H1 (cell line): ENCODE measurements at regions not wholly inside any gene's neighbourhood (a gene's known extent, or its start where the extent isn't known, plus 50 kb on each side); places are given as distances from the start of the nearest gene placed in this dataset.

Experiments
- CTCF ChIA-PET: fragments of 300-600 bp; sonication (Branson Sonifier 250); formaldehyde crosslinking; loops from one replicate; lab custom pipeline; 2021; ENCODE audit not compliant: partially characterized antibody; lab: Charles Lee
- POLR2A ChIA-PET: fragments of 300-600 bp; sonication (Branson Sonifier 250); formaldehyde crosslinking; loops from one replicate; lab custom pipeline; 2021; ENCODE audit warnings: inconsistent platforms; ENCODE audit not compliant: partially characterized antibody; lab: Charles Lee
- DNase-seq, 2 experiments: peaks; one replicate each; pipeline versions ENCODE4 v3.0.0 to v3.0.0-alpha.2; 2010 to 2022; ENCODE audit warnings: low spot score in 2 of 2, low read depth in 1 of 2, mixed read lengths in 1 of 2
- FAIRE-seq: peaks from 2 replicates; lab custom pipeline; 2011; peaks lifted over from hg19 to GRCh38; lab: Jason Lieb, UNC
- H2AFZ ChIP-seq: 2 replicates; pipeline ENCODE4 v1.8.1; 2012; ENCODE audit warnings: low read length, inconsistent platforms
- H2AK5ac ChIP-seq: 2 replicates; pipeline ENCODE4 v1.6.1; 2013; ENCODE audit warnings: low read depth, low read length
- H2BK120ac ChIP-seq: replicated peaks from 2 replicates; pipeline ENCODE3; 2013; ENCODE audit warnings: low read depth, low read length, inconsistent platforms
- H2BK12ac ChIP-seq: 2 replicates; pipeline ENCODE4 v1.6.1; 2013; ENCODE audit warnings: low read depth, low read length
- H2BK15ac ChIP-seq: 2 replicates; pipeline ENCODE4 v1.6.1; 2013; ENCODE audit warnings: low read length
- H2BK20ac ChIP-seq: 2 replicates; pipeline ENCODE4 v1.6.1; 2013; ENCODE audit warnings: low read length
- H2BK5ac ChIP-seq: 2 replicates; pipeline ENCODE4 v1.6.1; 2013; ENCODE audit warnings: low read depth, low read length
- H3K14ac ChIP-seq: 2 replicates; pipeline ENCODE4 v1.6.1; 2013; ENCODE audit warnings: inconsistent platforms; ENCODE audit not compliant: insufficient read length
- H3K18ac ChIP-seq: 2 replicates; pipeline ENCODE4 v1.6.1; 2013; ENCODE audit warnings: low read length; ENCODE audit errors: extremely low read depth
- H3K23ac ChIP-seq: 2 replicates; pipeline ENCODE4 v1.6.1; 2013; ENCODE audit warnings: inconsistent platforms; ENCODE audit not compliant: insufficient read length
- H3K23me2 ChIP-seq: 2 replicates; pipeline ENCODE4 v1.6.1; 2013; ENCODE audit warnings: low read depth, low read length
- H3K27ac ChIP-seq: 2 replicates; pipeline ENCODE4 v1.6.1; 2011; ENCODE audit warnings: low read depth, low read length, inconsistent platforms
- H3K27me3 ChIP-seq, 4 experiments: replicated peaks in 1 of 4; 1 replicate in 1 of 4; 2 replicates in 3 of 4; pipeline versions ENCODE4 v1.6.1 to v1.8.1; 2011 to 2013; ENCODE audit warnings: low read length in 3 of 4, mild to moderate bottlenecking in 3 of 4, inconsistent platforms in 2 of 4, mixed read lengths in 2 of 4, moderate library complexity in 1 of 4; ENCODE audit not compliant: control insufficient read depth in 3 of 4, insufficient read depth in 3 of 4; ENCODE audit errors: extremely low read depth in 1 of 4
- H3K36me3 ChIP-seq, 4 experiments: 2 replicates each; pipeline versions ENCODE4 v1.6.1 to v1.8.1; 2011 to 2013; ENCODE audit warnings: mild to moderate bottlenecking in 4 of 4, low read length in 3 of 4, moderate library complexity in 2 of 4, control low read depth in 1 of 4, inconsistent platforms in 1 of 4; ENCODE audit not compliant: insufficient read depth in 4 of 4, control insufficient read depth in 2 of 4
- H3K4ac ChIP-seq: replicated peaks from 2 replicates; pipeline ENCODE3; 2013; ENCODE audit warnings: low read length, low read depth, mixed read lengths, inconsistent platforms; ENCODE audit not compliant: insufficient read length
- H3K4me1 ChIP-seq, 4 experiments: replicated peaks in 1 of 4; 1 replicate in 1 of 4; 2 replicates in 3 of 4; pipeline versions ENCODE4 v1.6.1 to v1.8.1; 2011 to 2013; ENCODE audit warnings: low read length in 3 of 4, inconsistent platforms in 2 of 4, mixed read lengths in 1 of 4; ENCODE audit not compliant: insufficient read depth in 4 of 4, control insufficient read depth in 3 of 4
- H3K4me2 ChIP-seq, 2 experiments: 2 replicates each; pipeline versions ENCODE4 v1.6.1 to v1.8.1; 2011 to 2013; ENCODE audit warnings: low read depth in 2 of 2, low read length in 2 of 2, control low read depth in 1 of 2, inconsistent platforms in 1 of 2, mild to moderate bottlenecking in 1 of 2; ENCODE audit not compliant: insufficient read depth in 1 of 2
- H3K4me3 ChIP-seq, 4 experiments: fragments of 200-600, 300-600 bp in 1 of 4; sonication (generic), shearing (Covaris generic), sonication (Bioruptor Twin) in 1 of 4; 2 replicates each; pipeline versions ENCODE4 v1.5.1 to v1.8.1; 2011 to 2016; ENCODE audit warnings: low read length in 4 of 4, low read depth in 3 of 4, control low read depth in 2 of 4, inconsistent platforms in 2 of 4, mild to moderate bottlenecking in 2 of 4, mixed read lengths in 1 of 4, moderate library complexity in 1 of 4; ENCODE audit not compliant: insufficient read depth in 2 of 4; ENCODE audit errors: extremely low read depth in 1 of 4
- H3K56ac ChIP-seq: replicated peaks from 2 replicates; pipeline ENCODE3; 2013; ENCODE audit warnings: low read depth, mild to moderate bottlenecking, mixed read lengths, low read length, inconsistent platforms; ENCODE audit not compliant: insufficient read length
- H3K79me1 ChIP-seq: 2 replicates; pipeline ENCODE4 v1.6.1; 2013; ENCODE audit warnings: low read depth, low read length, control low read depth
- H3K79me2 ChIP-seq, 2 experiments: 2 replicates each; pipeline versions ENCODE4 v1.6.1 to v1.8.1; 2012 to 2013; ENCODE audit warnings: low read length in 2 of 2, mild to moderate bottlenecking in 2 of 2, inconsistent platforms in 1 of 2; ENCODE audit not compliant: insufficient read depth in 2 of 2, control insufficient read depth in 1 of 2
- H3K9ac ChIP-seq, 4 experiments: replicated peaks in 1 of 4; 1 replicate in 1 of 4; 2 replicates in 3 of 4; pipeline versions ENCODE4 v1.6.1 to v1.8.1; 2011 to 2013; ENCODE audit warnings: low read depth in 3 of 4, low read length in 3 of 4, control low read depth in 2 of 4, mild to moderate bottlenecking in 2 of 4, moderate library complexity in 2 of 4, inconsistent platforms in 1 of 4; ENCODE audit errors: extremely low read depth in 1 of 4
- H3K9me3 ChIP-seq, 2 experiments: 2 replicates each; pipeline versions ENCODE4 v1.6.1 to v1.8.1; 2012 to 2013; ENCODE audit warnings: mild to moderate bottlenecking in 2 of 2, moderate library complexity in 2 of 2, control low read depth in 1 of 2, inconsistent platforms in 1 of 2, low read depth in 1 of 2, low read length in 1 of 2, mixed read lengths in 1 of 2; ENCODE audit not compliant: insufficient read depth in 2 of 2
- H4K20me1 ChIP-seq, 2 experiments: replicated peaks in 1 of 2; 2 replicates each; pipeline versions ENCODE3 to v1.8.1; 2011 to 2013; ENCODE audit warnings: inconsistent platforms in 2 of 2, low read length in 2 of 2, mild to moderate bottlenecking in 1 of 2; ENCODE audit not compliant: insufficient read depth in 2 of 2, control insufficient read depth in 1 of 2
- H4K5ac ChIP-seq: 2 replicates; pipeline ENCODE4 v1.6.1; 2013; ENCODE audit warnings: low read length, low read depth, mixed read lengths, inconsistent platforms; ENCODE audit not compliant: insufficient read length
- H4K8ac ChIP-seq: 2 replicates; pipeline ENCODE4 v1.8.0; 2013; ENCODE audit warnings: mild to moderate bottlenecking, moderate library complexity, low read length, inconsistent platforms; ENCODE audit not compliant: insufficient read depth; ENCODE audit errors: extremely low read depth
- H4K91ac ChIP-seq: replicated peaks from 2 replicates; pipeline ENCODE3; 2013; ENCODE audit warnings: low read length, mixed read lengths, inconsistent platforms; ENCODE audit not compliant: insufficient read length
- CEBPB ChIP-seq: IDR thresholded peaks from 2 replicates; pipeline ENCODE4 v1.6.1; 2012; ENCODE audit warnings: low read depth, low read length
- JUN ChIP-seq: IDR thresholded peaks from 2 replicates; pipeline ENCODE4 v1.6.1; 2011; ENCODE audit warnings: low read depth, mild to moderate bottlenecking, improper control_type of control experiment, low read length
- KDM1A ChIP-seq: fragments of 200-600, 300-600 bp; sonication (generic); IDR thresholded peaks from 2 replicates; pipeline ENCODE4 v1.7.1; 2016; ENCODE audit warnings: mild to moderate bottlenecking, low read length, borderline replicate concordance
- KDM5A ChIP-seq: fragments of 200-600 bp; IDR thresholded peaks from 2 replicates; pipeline ENCODE4 v1.7.1; 2012; ENCODE audit warnings: mild to moderate bottlenecking, low read length, inconsistent platforms, mixed read lengths
- MAFK ChIP-seq: IDR thresholded peaks from 2 replicates; pipeline ENCODE4 v1.6.1; 2012; ENCODE audit warnings: low read depth, mild to moderate bottlenecking, improper control_type of control experiment, low read length
- PHF8 ChIP-seq: fragments of 200-600 bp; sonication (generic); conservative IDR thresholded peaks from 2 replicates; pipeline ENCODE4 v1.7.1; 2012; ENCODE audit warnings: low read depth, mild to moderate bottlenecking, inconsistent platforms, low read length, moderate library complexity
- RNF2 ChIP-seq: fragments of 200-900, 300-1000 bp; sonication (generic); IDR thresholded peaks from 2 replicates; pipeline ENCODE4 v1.7.1; 2016; ENCODE audit warnings: borderline replicate concordance, low read depth, mild to moderate bottlenecking, antibody characterized with exemption, low read length; ENCODE audit not compliant: poor library complexity, severe bottlenecking; ENCODE audit errors: missing control alignments
- SIN3A ChIP-seq, 2 experiments: IDR thresholded peaks in 1 of 2; conservative IDR thresholded peaks in 1 of 2; 2 replicates each; pipeline ENCODE4 v1.6.1; 2011 to 2012; ENCODE audit warnings: low read length in 2 of 2, improper control_type of control experiment in 1 of 2, low read depth in 1 of 2, mild to moderate bottlenecking in 1 of 2
- SIRT6 ChIP-seq: IDR thresholded peaks from one replicate; pipeline ENCODE4 v1.7.1; 2012; ENCODE audit warnings: low read length, inconsistent platforms
- TAF1 ChIP-seq: IDR thresholded peaks from 2 replicates; pipeline ENCODE4 v1.6.1; 2011; ENCODE audit warnings: mild to moderate bottlenecking, low read depth, low read length
- TBP ChIP-seq: IDR thresholded peaks from 2 replicates; pipeline ENCODE4 v1.6.1; 2011; ENCODE audit warnings: low read depth, low read length, improper control_type of control experiment
- WGBS, 2 experiments: shearing (Covaris generic) in 1 of 2; methylation state at CpG; one replicate each; pipeline versions ENCODE4 v1.1.6 to v1.1.7; 2013 to 2015; ENCODE audit warnings: low lambda C conversion rate in 2 of 2, mixed read lengths in 2 of 2, inconsistent platforms in 1 of 2, low coverage in 1 of 2, missing lambda C conversion rate in 1 of 2; ENCODE audit not compliant: insufficient replicate concordance in 2 of 2, insufficient coverage in 1 of 2, insufficient read length in 1 of 2; ENCODE audit errors: extremely low coverage in 1 of 2, missing lambda C conversion rate in 1 of 2; 5-methylcytosine and 5-hydroxymethylcytosine counted together
- TF ChIP-seq, protein P1 (sequence below), 3 experiments: IDR thresholded peaks; 1 replicate in 2 of 3; 2 replicates in 1 of 3; pipeline versions ENCODE4 v1.5.1 to v1.6.1; 2011; ENCODE audit warnings: low read length in 3 of 3, mild to moderate bottlenecking in 3 of 3, inconsistent platforms in 2 of 3, low read depth in 1 of 3, moderate library complexity in 1 of 3; ENCODE audit not compliant: insufficient read depth in 1 of 3; ENCODE audit errors: control extremely low read depth in 1 of 3

DNA sequence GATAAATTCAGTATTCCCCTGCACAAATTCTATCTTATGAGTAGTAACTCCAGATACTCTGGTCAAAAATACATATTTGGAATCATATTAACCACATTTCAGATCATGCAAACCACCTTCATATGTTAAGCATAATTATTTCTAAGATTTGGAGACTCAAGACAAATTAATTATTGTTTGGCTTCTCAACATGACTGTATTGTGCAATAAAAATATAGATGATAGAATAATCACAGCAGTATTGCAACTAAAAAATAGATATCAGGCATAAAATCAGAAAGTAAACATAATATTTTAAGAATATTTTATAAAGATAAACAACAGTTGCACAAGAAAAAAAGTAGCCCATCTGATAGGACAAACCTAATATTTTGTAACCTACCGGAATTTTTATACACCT lies 1767.6 kb upstream of the NUDT12 start:
- H3K56ac ChIP-seq = no peak overlapping the region
- FAIRE-seq = no peak
- POLR2A ChIA-PET = no interaction called here
- TF ChIP-seq, protein P1, sequence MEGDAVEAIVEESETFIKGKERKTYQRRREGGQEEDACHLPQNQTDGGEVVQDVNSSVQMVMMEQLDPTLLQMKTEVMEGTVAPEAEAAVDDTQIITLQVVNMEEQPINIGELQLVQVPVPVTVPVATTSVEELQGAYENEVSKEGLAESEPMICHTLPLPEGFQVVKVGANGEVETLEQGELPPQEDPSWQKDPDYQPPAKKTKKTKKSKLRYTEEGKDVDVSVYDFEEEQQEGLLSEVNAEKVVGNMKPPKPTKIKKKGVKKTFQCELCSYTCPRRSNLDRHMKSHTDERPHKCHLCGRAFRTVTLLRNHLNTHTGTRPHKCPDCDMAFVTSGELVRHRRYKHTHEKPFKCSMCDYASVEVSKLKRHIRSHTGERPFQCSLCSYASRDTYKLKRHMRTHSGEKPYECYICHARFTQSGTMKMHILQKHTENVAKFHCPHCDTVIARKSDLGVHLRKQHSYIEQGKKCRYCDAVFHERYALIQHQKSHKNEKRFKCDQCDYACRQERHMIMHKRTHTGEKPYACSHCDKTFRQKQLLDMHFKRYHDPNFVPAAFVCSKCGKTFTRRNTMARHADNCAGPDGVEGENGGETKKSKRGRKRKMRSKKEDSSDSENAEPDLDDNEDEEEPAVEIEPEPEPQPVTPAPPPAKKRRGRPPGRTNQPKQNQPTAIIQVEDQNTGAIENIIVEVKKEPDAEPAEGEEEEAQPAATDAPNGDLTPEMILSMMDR (IDR thresholded peaks at IDR 0.05; ENCODE audit: control extremely low read depth in 1 of 3, insufficient read depth in 1 of 3, low read depth in 1 of 3, low read length in 3 of 3) = no peak
- TF ChIP-seq TAF1 = no peak
- TF ChIP-seq MAFK = no peak
- TF ChIP-seq SIRT6 = no peak
- no peak for TF ChIP-seq TBP
- no peak for TF ChIP-seq KDM5A
- no peak for TF ChIP-seq PHF8
- no peak for TF ChIP-seq KDM1A
- TF ChIP-seq CEBPB = no peak
- TF ChIP-seq RNF2 = no peak
- TF ChIP-seq JUN = no peak
- TF ChIP-seq SIN3A (conservative IDR thresholded peaks at IDR 0.05 in 1 of 2, IDR thresholded peaks at IDR 0.05 in 1 of 2; ENCODE audit: low read depth in 1 of 2, low read length in 2 of 2) = no peak

More for the DNA sequence above, 1767.6 kb upstream of the NUDT12 start:
- H4K5ac ChIP-seq = no peak overlapping the region
- H2AFZ ChIP-seq = no peak overlapping the region
- no peaks in the 10 kb centered on the region for H3K23me2 ChIP-seq
- H3K4me2 ChIP-seq = no peak overlapping the region
- H2BK15ac ChIP-seq = no peak overlapping the region
- H3K79me2 ChIP-seq = no peaks in the 10 kb centered on the region
- no peaks in the 10 kb centered on the region for H3K27me3 ChIP-seq
- H3K9ac ChIP-seq = no peak overlapping the region
- H3K23ac ChIP-seq = no peak overlapping the region
- H3K4me3 ChIP-seq = no peak overlapping the region
- H2BK5ac ChIP-seq = no peak overlapping the region
- no peak overlapping the region for H4K91ac ChIP-seq
- no peak overlapping the region for H2BK20ac ChIP-seq
- CTCF ChIA-PET = no interaction called here
- no peak overlapping the region for H3K27ac ChIP-seq
- no peaks in the 10 kb centered on the region for H3K36me3 ChIP-seq
- WGBS, 2 experiments = 92% methylated on average over 1 of the region's 1 CpG; no CpG with 5 or more reads in 1 of the 2 experiments
- no peak overlapping the region for H2BK12ac ChIP-seq
- no peak overlapping the region for H2BK120ac ChIP-seq
- H3K18ac ChIP-seq = no peak overlapping the region
- no peak overlapping the region for H3K14ac ChIP-seq
- H3K9me3 ChIP-seq = no peaks in the 10 kb centered on the region
- H4K8ac ChIP-seq = no peak overlapping the region
- no peaks in the 10 kb centered on the region for H3K79me1 ChIP-seq
- no peaks in the 10 kb centered on the region for H4K20me1 ChIP-seq
- H2AK5ac ChIP-seq = no peak overlapping the region
- no peak overlapping the region for H3K4ac ChIP-seq
- DNase-seq = no peak
- no peaks in the 10 kb centered on the region for H3K4me1 ChIP-seq
